WTC11 (cell line): ENCODE measurements at regions not wholly inside any gene's neighbourhood (a gene's known extent, or its start where the extent isn't known, plus 50 kb on each side); places are given as distances from the start of the nearest gene placed in this dataset.

Experiments
- ATAC-seq: fragments of 200-7000 bp; cut with Tn5 transposase; 2 replicates; pipeline ENCODE4 v1.10.0; 2021; ENCODE audit warnings: mild to moderate bottlenecking, moderate library complexity
- CTCF ChIA-PET: fragments of 300-600 bp; sonication (Branson Sonifier 250); formaldehyde crosslinking; loops from one replicate; lab custom pipeline; 2021; ENCODE audit warnings: antibody characterized with exemption; lab: Charles Lee
- POLR2A ChIA-PET: fragments of 350-600 bp; sonication (Branson Sonifier 250); formaldehyde crosslinking; loops from one replicate; lab custom pipeline; 2021; ENCODE audit warnings: antibody characterized with exemption; lab: Charles Lee
- DNase-seq: peaks from one replicate; pipeline ENCODE4 v3.0.0; 2021; ENCODE audit warnings: low spot score
- H3K27ac Mint-ChIP-seq: 2 replicates; pipeline ENCODE4 v1.8.0; 2021; ENCODE audit warnings: mixed read lengths
- H3K27me3 Mint-ChIP-seq: 2 replicates; pipeline ENCODE4 v1.8.0; 2021; ENCODE audit warnings: low read depth, mild to moderate bottlenecking, moderate library complexity, mixed read lengths
- H3K36me3 Mint-ChIP-seq: 2 replicates; pipeline ENCODE4 v1.8.0; 2021; ENCODE audit warnings: mixed read lengths
- H3K4me1 Mint-ChIP-seq: 2 replicates; pipeline ENCODE4 v1.8.0; 2022; ENCODE audit warnings: mixed read lengths
- H3K4me3 Mint-ChIP-seq: 2 replicates; pipeline ENCODE4 v1.8.0; 2021; ENCODE audit warnings: mild to moderate bottlenecking, moderate library complexity, mixed read lengths
- H3K9me3 Mint-ChIP-seq: 2 replicates; pipeline ENCODE4 v1.8.0; 2021; ENCODE audit warnings: mixed read lengths
- ATF2 ChIP-seq: sonication (generic); formaldehyde crosslinking; IDR thresholded peaks from 2 replicates; pipeline ENCODE4 v1.8.1; 2022; ENCODE audit warnings: low read depth, missing genetic modification reagents, borderline replicate concordance
- CDX4 ChIP-seq: fragments of 250-450 bp; sonication (Bioruptor Pico); IDR thresholded peaks from 2 replicates; pipeline ENCODE4 v1.9.0; 2021; ENCODE audit warnings: moderate library complexity, mild to moderate bottlenecking, inconsistent platforms, borderline replicate concordance
- CTCF ChIP-seq: fragments of 200-600 bp; IDR thresholded peaks from 2 replicates; pipeline ENCODE4 v1.8.0; 2022; ENCODE audit warnings: antibody characterized with exemption
- ETV6 ChIP-seq: sonication (generic); formaldehyde crosslinking; IDR thresholded peaks from 2 replicates; pipeline ENCODE4 v1.8.1; 2022; ENCODE audit warnings: mild to moderate bottlenecking, missing genetic modification reagents
- FOXP4 ChIP-seq: sonication (generic); formaldehyde crosslinking; IDR thresholded peaks from 2 replicates; pipeline ENCODE4 v1.8.0; 2022; ENCODE audit warnings: mild to moderate bottlenecking, missing genetic modification reagents
- GTF2I ChIP-seq: fragments of 250-450 bp; sonication (Bioruptor Pico); conservative IDR thresholded peaks from 2 replicates; pipeline ENCODE4 v1.4.0; 2021; ENCODE audit warnings: mild to moderate bottlenecking
- HMGXB4 ChIP-seq: sonication (generic); formaldehyde crosslinking; IDR thresholded peaks from 2 replicates; pipeline ENCODE4 v1.8.1; 2023; ENCODE audit warnings: mild to moderate bottlenecking, moderate library complexity, missing genetic modification reagents
- IRF1 ChIP-seq: sonication (generic); formaldehyde crosslinking; IDR thresholded peaks from 2 replicates; pipeline ENCODE4 v1.8.0; 2023; ENCODE audit warnings: missing genetic modification reagents
- MAX ChIP-seq: sonication (generic); formaldehyde crosslinking; IDR thresholded peaks from 2 replicates; pipeline ENCODE4 v1.8.0; 2022; ENCODE audit warnings: mild to moderate bottlenecking, missing genetic modification reagents
- TEAD1 ChIP-seq: sonication (generic); formaldehyde crosslinking; IDR thresholded peaks from 2 replicates; pipeline ENCODE4 v1.8.0; 2022; ENCODE audit warnings: mild to moderate bottlenecking, missing genetic modification reagents
- ZNF232 ChIP-seq: sonication (generic); formaldehyde crosslinking; IDR thresholded peaks from 2 replicates; pipeline ENCODE4 v1.8.0; 2022; ENCODE audit warnings: mild to moderate bottlenecking, missing genetic modification reagents
- ZNF281 ChIP-seq: sonication (generic); formaldehyde crosslinking; IDR thresholded peaks from 2 replicates; pipeline ENCODE4 v1.8.0; 2023; ENCODE audit warnings: mild to moderate bottlenecking, missing genetic modification reagents
- ZNF671 ChIP-seq: fragments of 250-450 bp; sonication (Bioruptor Pico); IDR thresholded peaks from 2 replicates; pipeline ENCODE4 v1.8.0; 2021; ENCODE audit warnings: mild to moderate bottlenecking

GRCh38 chr13:53201454-53202225 lies 173.0 kb downstream of the OLFM4 start:
- ChIA-PET CTCF (interaction anchor here (0.6 to 4.1 kb wide), 55 partner anchors 9 to 1198 kb away, joined by 3 to 111 read pairs (median 4); partner anchors contain the start of genes PCDH8 and SUGT1), POLR2A (interaction anchor here (0.6 to 1.2 kb wide), 3 partner anchors 41 to 234 kb away, joined by 3 to 4 read pairs (median 3); no protein-coding TSS in a partner anchor)
- Mint-ChIP-seq H3K27me3 (peaks cover 65% of the 10 kb centered on the region), H3K9me3 (no peaks in the 10 kb centered on the region), H3K27ac (no peak overlapping the region), H3K4me1 (no peaks in the 10 kb centered on the region), H3K4me3 (peak overlapping the region; percentile 45), H3K36me3 (no peaks in the 10 kb centered on the region)
- TF ChIP-seq CDX4 (no peak), HMGXB4 (peak; percentile 29), ETV6 (CRISPR knock-in tag) (peak; percentile 75), GTF2I (CRISPR knock-in tag) (no peak), ZNF671 (CRISPR knock-in tag) (no peak), FOXP4 (CRISPR knock-in tag) (peak; percentile 62; the same call in 1 of the 2 replicates), IRF1 (CRISPR knock-in tag) (peak; percentile 42; the same call in 1 of the 2 replicates), MAX (CRISPR knock-in tag) (peak; percentile 46; the same call in 1 of the 2 replicates), TEAD1 (CRISPR knock-in tag) (peak; percentile 15; the same call in 1 of the 2 replicates), ATF2 (no peak), ZNF281 (CRISPR knock-in tag) (0 out of 2 replicates have a peak, but pooled peaks have one; percentile 8), ZNF232 (CRISPR knock-in tag) (no peak), CTCF (peak; percentile 25; the same call in 1 of the 2 replicates)
- ATAC-seq (peak; percentile 59), DNase-seq (peak; percentile 65)
